Stimulated activated CD8-positive, alpha-beta memory T cell treated with anti-CD3 and anti-CD28 coated beads, Interleukin-4, amount 100 ng/mL, for 1 hour (primary cell): ENCODE measurements at regions not wholly inside any gene's neighbourhood (a gene's known extent, or its start where the extent isn't known, plus 50 kb on each side); places are given as distances from the start of the nearest gene placed in this dataset.
A peak's percentile ranks its signal among the peaks of the same experiment; 100 is the strongest.
"Not testable (repeated sequence)": the region's sequence is repeated elsewhere in the genome, so short reads cannot be mapped to it uniquely, and the experiment has no call there.

ENCODE experiments used
- DNase-seq, 2 donors: peaks; one replicate each; pipeline ENCODE4 v3.0.0-alpha.2; 2020; ENCODE audit warnings: low read depth in 2 of 2, low spot score in 1 of 2

GRCh38 chr13:80083853-80084676 is 256.9 kb downstream of the SPRY2 start:
- no peak for DNase-seq

DNA sequence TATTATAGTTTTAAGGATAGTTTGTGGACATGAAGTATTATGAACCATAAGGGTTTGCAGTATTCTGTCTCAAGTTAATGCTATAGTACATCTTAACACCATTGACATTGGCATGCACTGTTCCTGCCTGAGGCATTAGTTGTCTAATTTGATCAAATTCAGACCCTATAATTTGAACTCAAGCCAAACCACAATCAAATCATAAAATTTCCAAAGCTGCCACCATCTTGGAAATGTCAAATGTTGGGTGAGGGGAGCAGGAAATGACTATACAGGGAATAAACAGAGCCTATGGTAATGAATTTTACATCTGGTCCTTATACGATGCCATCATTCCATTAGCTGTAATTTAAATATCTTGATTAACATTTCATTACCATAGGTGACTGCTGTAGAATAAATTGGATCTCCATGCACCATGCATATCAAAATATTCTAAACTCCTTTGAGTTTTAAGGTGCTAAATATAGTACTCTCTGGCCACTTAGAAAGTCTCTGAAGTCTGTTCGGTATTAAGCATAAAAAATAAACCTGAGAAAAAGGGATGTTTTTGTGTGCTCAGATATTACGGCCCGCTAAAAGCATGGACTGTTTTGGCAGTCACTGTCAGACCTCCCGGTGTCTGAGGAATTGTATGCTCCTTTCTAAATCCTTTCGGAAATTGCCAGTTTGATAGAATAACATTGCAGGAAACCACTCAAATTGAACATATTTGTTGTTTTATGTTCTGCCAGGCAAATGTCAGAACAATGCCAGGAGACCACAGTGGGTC is 257.7 kb downstream of the SPRY2 start:
- DNase-seq: no peak

DNA sequence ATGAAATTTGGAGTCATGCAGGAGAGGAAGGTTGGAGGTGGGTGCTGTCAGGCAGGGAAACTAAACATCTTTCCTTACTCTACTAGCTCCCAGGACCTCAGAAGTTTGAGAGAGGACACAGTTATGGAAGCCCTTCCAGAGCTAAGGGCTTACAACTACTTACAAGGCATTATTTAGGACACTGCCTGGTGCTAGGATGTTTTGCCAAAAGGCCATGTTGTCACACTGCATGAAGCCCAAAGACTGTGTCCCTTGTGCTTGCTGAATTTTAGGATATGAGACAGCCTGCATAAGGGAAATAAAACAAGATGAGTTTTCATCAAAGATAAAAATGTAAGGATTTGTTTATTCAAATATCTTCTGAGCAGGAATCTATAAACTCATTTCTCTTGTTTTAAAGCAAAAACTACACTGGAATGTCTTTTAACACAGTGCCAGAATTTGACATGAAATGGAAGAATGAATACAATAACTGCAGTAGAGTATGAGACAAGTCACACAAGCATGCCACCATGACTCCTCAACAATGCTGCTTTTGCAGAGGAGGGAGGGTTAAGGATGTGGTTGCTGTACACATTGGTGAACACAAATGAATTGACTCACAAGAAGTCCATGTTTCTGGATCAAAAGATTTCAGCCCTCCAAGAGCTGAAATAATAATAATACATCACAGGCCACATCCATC is 258.4 kb downstream of the SPRY2 start:
- DNase-seq: no peak

GRCh38 chr13:80074811-80075210 is 266.1 kb downstream of the SPRY2 start:
- DNase-seq: no peak

DNA sequence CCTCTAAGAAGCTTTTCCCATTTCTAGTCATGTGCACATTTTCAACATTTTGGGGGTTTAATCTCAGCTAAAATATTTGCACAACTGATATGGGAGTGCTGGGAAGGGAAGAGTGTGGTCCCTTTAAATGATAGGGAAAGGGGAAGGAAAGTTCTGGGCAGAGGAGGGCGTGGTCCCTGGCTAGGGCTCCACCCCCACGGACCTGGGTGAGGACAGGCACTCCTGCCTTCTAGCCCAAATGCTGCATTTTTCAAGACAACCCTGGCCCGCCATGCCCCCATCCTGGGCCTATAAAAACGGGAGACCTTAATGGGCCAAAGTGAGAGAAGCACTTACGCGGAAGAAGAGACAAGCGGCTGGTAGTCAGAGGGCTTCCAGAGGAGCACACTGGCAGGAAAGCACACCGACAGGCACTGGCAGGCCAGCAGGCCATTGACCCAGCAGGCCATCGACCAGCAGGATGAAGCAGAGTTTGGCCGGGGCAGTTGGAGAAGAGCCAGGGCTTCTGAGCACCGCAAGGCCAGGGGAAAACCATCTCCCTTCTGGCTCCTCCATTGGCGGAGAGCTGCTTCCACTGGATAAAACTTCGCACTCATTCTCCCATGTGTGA is 266.7 kb downstream of the SPRY2 start:
- no peak for DNase-seq

DNA sequence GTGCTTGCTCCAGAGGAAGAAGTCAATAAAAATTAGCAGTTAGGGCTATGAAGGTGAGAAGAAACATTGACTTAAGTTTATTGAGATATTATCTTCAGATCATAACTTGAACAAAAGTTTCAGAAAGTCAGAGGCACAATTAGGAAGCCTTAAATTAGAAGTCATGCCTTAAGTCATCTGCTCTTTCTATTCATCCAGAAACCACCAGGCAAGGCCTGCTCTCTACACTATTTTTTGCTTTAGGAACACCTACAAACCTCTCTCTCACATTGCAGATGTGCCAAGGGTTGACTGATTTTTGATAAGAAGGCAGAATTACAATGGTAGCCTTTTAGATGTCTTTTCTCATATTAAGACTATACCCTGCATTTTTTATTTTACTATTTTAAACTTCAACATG is 268.7 kb downstream of the SPRY2 start:
- no peak for DNase-seq

- DNase-seq: no peak
Measured at GRCh38 chr13:80070024-80070703, 270.8 kb downstream of the SPRY2 start.

GRCh38 chr13:80069374-80069773 is 271.6 kb downstream of the SPRY2 start:
- DNase-seq: no peak

DNA sequence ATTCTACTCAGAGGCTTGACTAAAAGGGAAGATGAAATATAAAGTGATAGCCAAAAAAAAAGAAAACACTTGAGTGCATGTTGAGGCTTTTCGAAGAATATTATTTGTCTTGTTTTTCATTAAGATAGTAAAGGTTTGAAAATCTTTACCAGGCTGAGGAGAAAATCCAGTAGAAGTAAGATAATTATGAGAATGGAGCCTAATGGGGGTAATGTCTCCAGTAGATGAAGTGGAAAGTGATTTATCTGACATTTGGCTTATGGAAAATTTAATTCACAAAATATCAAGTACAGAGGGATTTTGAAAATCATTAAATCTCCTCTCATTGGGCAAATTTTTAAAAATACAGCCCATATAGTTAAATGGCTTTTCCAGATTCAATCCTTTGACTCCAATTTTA is 274.9 kb downstream of the SPRY2 start:
- no peak for DNase-seq

GRCh38 chr13:80062416-80062815 is 278.5 kb downstream of the SPRY2 start:
- DNase-seq: not testable (repeated sequence)

DNA sequence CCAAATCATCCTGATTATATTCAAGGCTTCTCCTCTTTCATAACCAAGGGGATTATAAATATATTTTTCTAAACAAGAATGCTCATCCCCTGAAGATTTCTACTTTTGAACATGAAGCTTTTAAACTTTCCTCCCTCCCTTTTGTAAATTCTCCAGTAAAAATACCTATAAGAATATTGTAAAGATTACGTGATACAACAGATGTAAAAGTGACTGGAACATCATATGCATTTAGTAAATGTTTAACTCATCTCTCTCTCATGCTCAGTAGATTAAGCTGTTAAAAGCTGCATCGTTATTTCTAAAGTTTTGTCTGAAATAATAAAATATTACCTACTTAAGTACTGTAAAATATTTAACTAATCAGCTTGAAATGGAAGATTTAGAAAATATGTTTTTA is 281.1 kb downstream of the SPRY2 start:
- DNase-seq: no peak

GRCh38 chr13:80058626-80059025 is 282.3 kb downstream of the SPRY2 start:
- no peak for DNase-seq

DNA sequence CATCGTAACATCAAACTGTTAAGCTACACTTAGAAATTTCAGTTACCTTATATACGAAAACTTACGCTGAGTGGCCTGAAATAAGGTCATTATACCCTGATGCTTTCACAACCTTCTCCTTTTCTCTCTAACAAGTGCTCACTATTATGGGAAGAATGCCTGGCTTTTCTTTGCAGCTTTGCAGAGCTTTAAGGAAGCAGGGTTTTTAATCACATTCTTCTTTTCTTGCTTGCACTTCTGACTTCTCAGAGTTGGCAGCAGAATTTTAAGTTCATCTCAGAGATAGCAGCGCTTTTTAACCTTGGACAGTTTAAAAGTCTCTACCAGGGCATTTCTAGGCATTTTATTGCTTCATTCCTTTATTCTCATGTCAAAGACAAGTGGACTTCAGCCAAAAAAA is 285.1 kb downstream of the SPRY2 start:
- no peak for DNase-seq

DNA sequence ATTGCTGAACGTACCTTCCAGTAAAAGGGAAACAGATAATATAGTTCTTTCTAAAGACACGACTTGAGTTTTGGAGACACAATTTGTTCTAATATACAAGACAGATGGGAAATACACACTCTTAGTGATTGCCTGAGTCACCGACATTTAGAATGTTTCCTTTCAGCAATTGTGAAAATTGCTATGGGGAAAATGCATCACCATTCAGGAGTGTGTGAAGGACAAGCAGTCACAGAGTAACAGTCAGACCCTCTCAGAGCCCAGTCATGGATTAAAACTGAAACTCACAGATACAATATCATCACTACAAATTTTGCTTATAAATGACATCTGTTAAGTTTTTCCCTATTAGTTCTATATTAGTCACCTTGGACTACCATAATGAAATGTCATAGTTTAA is 286.1 kb downstream of the SPRY2 start:
- DNase-seq: no peak

GRCh38 chr13:80052286-80052685 is 288.6 kb downstream of the SPRY2 start:
- no peak for DNase-seq

GRCh38 chr13:80050252-80050651 is 290.7 kb downstream of the SPRY2 start:
- no peak for DNase-seq

GRCh38 chr13:80048802-80049201 is 292.1 kb downstream of the SPRY2 start:
- peak in 1 of 2 donors; percentile 21 for DNase-seq

GRCh38 chr13:80048030-80048429 is 292.9 kb downstream of the SPRY2 start:
- DNase-seq: no peak

DNA sequence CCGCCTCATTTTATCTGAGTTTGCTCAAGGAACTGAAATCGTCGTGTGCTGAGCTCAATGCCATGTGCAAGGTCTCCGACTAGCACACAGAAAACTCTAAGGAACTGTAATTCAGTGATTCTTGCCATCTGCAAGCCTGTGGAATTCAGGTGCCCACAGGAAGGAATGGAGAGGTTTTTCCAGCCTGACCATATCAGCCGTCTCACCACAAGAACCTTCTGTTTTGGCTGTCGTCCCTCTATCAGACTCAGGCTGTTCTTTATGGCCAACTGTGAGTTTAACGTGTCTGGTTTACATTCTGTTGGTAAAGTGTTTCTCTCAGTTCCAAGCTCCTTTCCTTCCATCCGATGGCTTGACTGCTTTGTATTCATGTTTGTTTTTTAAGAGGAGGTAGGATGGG is 293.5 kb downstream of the SPRY2 start:
- DNase-seq: no peak

DNA sequence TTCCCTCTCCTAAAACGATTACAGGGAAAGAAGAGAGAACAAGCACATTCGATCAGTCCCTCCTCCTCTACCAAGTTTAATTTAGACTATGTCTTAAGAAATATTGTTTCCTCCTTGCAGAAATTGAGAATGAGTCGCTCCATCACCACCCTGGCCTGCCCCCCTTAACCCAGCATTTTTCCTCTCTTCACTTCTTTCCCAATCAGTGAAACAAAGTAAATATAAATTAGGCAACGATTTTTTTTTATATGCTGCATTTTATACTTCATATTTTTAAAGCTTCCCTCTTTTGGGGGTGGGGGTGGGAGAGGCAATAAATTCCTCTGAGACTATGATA is 300.0 kb downstream of the SPRY2 start:
- DNase-seq: no peak
